Aorta (tissue), 5 donors: ENCODE measurements at regions not wholly inside any gene's neighbourhood (a gene's known extent, or its start where the extent isn't known, plus 50 kb on each side); places are given as distances from the start of the nearest gene placed in this dataset.
"Not testable (repeated sequence)": the region's sequence is repeated elsewhere in the genome, so short reads cannot be mapped to it uniquely, and the experiment has no call there.

Experiments
- ATAC-seq: fragments of 200-7000 bp; cut with Tn5 transposase; one replicate; pipeline ENCODE4 v1.9.1; 2022; ENCODE audit warnings: moderate library complexity; ENCODE audit not compliant: low FRiP score
- DNase-seq, 2 donors: peaks; one replicate each; pipeline ENCODE4 v3.0.0-alpha.2; 2020
- H3K27ac ChIP-seq, 2 donors: one replicate each; pipeline ENCODE4 v1.5.1; 2013; ENCODE audit warnings: low read length in 2 of 2, mild to moderate bottlenecking in 2 of 2, moderate library complexity in 2 of 2, control low read depth in 1 of 2, inconsistent platforms in 1 of 2, low read depth in 1 of 2
- H3K27me3 ChIP-seq, 2 donors: one replicate each; pipeline ENCODE4 v1.6.1; 2013; ENCODE audit warnings: control low read depth in 1 of 2, low read length in 1 of 2, mild to moderate bottlenecking in 1 of 2, moderate library complexity in 1 of 2; ENCODE audit not compliant: insufficient read depth in 2 of 2, control insufficient read depth in 1 of 2
- H3K36me3 ChIP-seq, 2 donors: one replicate each; pipeline ENCODE4 v1.6.1; 2013; ENCODE audit warnings: control low read depth in 1 of 2, low read length in 1 of 2, mild to moderate bottlenecking in 1 of 2; ENCODE audit not compliant: insufficient read depth in 2 of 2, control insufficient read depth in 1 of 2
- H3K4me1 ChIP-seq, 2 donors: one replicate each; pipeline ENCODE4 v1.6.1; 2013; ENCODE audit warnings: low read length in 2 of 2, control low read depth in 1 of 2, mild to moderate bottlenecking in 1 of 2, moderate library complexity in 1 of 2; ENCODE audit not compliant: insufficient read depth in 2 of 2, control insufficient read depth in 1 of 2
- H3K4me3 ChIP-seq, 2 donors: one replicate each; pipeline ENCODE4 v1.5.1; 2013; ENCODE audit warnings: low read length in 2 of 2, control low read depth in 1 of 2, mild to moderate bottlenecking in 1 of 2
- H3K9me3 ChIP-seq: one replicate; pipeline ENCODE4 v1.6.1; 2013; ENCODE audit warnings: mild to moderate bottlenecking, low read length; ENCODE audit not compliant: control insufficient read depth
- WGBS, 2 donors: extraction: QIAGEN DNeasy Blood & Tissue Kit; methylation state at CpG; one replicate each; pipeline ENCODE4 v1.1.7; 2013; 5-methylcytosine and 5-hydroxymethylcytosine counted together
- intact Hi-C, 2 donors: fragments of 100-400 bp; cut with DNase I; formaldehyde crosslinking; loops; one replicate each; pipeline versions ENCODE4 v1.14.2 to v1.15.0; 2022
- donor health status: healthy with polysubstance abuse.
- donor health status: Bipolar disorder and iron deficiency.
- donor health status: DM: no; HTN: no; CAD: no.
- donor health status: DM: no; HTN: no; CAD: no.
- donor health status: DM: yes; HTN: yes; CAD: no.

DNA sequence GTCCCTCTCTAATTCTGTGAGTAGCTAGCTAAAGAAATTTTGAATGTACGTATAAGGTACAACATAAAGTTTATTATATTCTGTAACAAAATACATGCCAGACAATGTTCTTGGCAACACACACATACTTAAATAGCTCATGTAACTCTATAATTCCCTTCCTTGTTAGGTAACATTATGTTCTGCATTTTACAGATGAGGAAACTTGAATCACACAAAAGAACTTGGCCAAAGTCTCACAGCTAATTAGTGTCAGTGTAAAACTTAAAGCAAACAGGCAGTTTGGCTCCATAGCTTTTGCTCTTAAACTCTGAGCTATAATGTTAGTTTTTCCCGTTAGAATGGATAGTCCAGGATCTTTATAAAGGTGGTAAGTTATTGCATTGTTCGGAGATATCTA lies 1091.8 kb upstream of the SLIT2 start:
- 79 to 80% methylated on average over 3 of the region's 3 CpGs for WGBS, 2 donors
- intact Hi-C loops, result no loop called here
- H3K4me1 ChIP-seq, result no peaks in the 10 kb centered on the region
- no peaks in the 10 kb centered on the region for H3K27me3 ChIP-seq
- H3K27ac ChIP-seq, result no peak overlapping the region
- H3K4me3 ChIP-seq, result no peak overlapping the region
- no peaks in the 10 kb centered on the region for H3K36me3 ChIP-seq
- peaks cover 2% of the 10 kb centered on the region for H3K9me3 ChIP-seq
- no peak for DNase-seq
- no peak for ATAC-seq

DNA sequence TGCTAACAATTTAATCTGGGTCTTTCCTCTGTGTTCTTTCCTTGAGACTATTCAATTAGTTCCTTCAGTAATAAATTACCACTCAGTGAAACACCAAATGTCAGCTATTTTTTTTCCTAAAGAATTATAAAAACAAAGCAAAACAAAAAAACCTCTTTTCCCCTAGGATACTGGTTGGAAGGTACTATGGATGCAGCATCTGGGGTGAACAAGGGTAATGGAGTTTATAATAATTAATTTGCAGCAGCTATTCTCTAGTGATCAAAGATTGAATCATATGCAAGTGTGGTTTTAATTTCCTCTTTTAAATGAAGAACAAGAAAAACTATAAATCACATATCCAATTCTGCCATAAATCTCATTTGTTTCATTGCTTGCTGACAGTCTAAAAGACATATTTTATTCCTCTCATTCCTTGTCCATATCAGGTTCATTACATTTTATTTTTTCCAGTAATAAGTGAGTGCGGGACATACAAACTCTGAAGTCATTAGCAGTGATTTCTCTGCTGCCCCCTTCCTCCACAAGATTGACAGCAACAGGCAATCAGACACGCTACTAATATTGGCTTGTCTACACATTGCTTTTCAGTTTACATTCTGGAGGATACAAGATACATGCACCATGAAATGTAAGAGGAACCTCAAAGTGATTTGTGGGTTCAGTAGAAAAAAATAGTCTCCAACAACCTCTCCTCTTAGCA lies 1093.4 kb upstream of the SLIT2 start:
- Histone ChIP-seq H3K36me3 (no peaks in the 10 kb centered on the region), H3K4me3 (no peak overlapping the region), H3K9me3 (peaks cover 2% of the 10 kb centered on the region), H3K27ac (no peak overlapping the region), H3K27me3 (no peaks in the 10 kb centered on the region), H3K4me1 (no peaks in the 10 kb centered on the region)
- intact Hi-C loops, result no loop called here
- whole genome bisulfite sequencing, 2 donors, result 68 to 70% methylated on average over 2 of the region's 2 CpGs
- ATAC-seq (no peak), DNase-seq (no peak)

DNA sequence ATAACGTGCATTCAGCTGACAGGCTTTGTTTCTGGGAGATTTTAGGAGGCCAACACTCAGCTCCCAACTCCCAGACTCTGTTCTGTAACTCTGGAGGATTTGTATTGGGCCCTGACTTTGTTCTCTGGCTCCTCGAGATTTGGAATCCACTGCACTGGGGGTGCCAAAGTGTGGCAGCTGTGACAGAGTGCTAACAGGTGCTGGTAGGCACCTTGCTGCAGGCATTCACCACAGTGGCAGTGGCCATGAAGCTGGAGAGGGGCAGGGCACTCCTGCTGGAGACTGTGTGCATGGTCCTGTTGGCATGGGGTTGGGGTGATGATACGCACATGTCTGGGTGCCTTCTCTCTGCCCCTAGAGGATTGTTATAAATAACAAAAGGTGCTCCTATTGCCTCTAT lies 1094.9 kb upstream of the SLIT2 start:
- DNase-seq (no peak), ATAC-seq (no peak)
- Histone ChIP-seq H3K4me3 (no peak overlapping the region), H3K36me3 (no peaks in the 10 kb centered on the region), H3K27ac (no peak overlapping the region), H3K9me3 (peaks cover 2% of the 10 kb centered on the region), H3K27me3 (no peaks in the 10 kb centered on the region), H3K4me1 (no peaks in the 10 kb centered on the region)
- intact Hi-C loops, result no loop called here
- 88 to 92% methylated on average over 3 of the region's 3 CpGs for WGBS, 2 donors

DNA sequence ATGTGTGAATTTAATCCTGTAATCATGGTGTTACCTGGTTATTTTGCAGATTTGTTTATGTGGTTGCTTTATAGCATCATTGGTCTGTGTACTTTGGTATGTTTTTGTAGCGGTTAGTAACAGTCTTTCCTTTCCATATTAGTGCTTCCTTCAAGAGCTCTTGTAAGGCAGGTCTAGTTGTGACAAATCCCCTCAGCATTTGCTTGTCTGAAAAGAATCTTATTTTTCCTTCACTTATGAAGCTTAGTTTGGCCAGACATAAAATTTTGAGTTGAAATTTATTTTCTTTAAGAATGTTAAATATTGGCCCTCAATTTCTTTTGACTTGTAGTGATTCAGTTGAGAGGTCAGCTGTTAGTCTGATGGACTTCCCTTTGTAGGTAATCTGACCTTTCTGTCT lies 1096.1 kb upstream of the SLIT2 start:
- Histone ChIP-seq H3K36me3 (no peaks in the 10 kb centered on the region), H3K9me3 (peaks cover 2% of the 10 kb centered on the region), H3K4me1 (no peaks in the 10 kb centered on the region), H3K27me3 (no peaks in the 10 kb centered on the region), H3K27ac (no peak overlapping the region), H3K4me3 (no peak overlapping the region)
- intact Hi-C loops, result no loop called here
- DNase-seq, result no peak
- no peak for ATAC-seq
- 95 to 100% methylated on average over 1 of the region's 1 CpG for WGBS, 2 donors

DNA sequence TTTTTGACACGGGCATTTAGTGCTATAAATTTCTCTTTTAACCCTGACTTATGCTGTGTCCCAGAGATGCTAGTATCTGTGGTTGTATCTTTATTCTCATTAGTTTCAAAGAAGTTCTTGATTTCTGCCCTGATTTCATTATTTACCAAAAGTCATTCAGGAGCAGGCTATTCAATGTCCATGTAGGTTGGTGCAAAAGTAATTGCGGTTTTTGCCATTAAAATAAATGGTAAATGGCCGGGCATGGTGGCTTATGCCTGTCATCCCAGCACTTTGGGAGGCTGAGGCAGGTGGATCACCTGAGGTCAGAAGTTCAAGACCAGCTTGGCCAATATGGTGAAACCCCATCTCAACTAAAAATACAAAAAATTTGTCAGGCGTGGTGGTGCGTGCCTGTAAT lies 1097.4 kb upstream of the SLIT2 start:
- ATAC-seq, intact Hi-C loops: not testable (repeated sequence)
- 97% methylated on average over 5 of the region's 5 CpGs for WGBS, 2 donors

DNA sequence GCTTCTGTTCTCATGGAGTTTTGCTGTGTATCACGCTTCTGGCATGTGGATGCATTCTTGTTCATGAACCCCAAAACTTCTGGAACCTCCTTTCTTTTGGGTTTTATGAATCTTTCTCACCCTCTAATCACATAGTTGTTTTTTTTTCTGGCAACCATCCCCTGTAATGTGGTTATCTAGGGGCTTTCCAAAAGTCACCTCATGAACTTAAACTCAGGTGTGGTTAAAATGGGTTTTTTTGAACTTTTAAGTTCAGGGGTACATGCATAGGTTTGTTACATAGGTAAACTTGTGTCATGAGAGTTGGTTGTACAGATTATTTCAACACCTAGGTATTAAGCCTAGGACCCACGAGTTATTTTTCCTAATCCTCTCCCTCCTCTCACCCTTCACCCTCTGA lies 1099.4 kb upstream of the SLIT2 start:
- Histone ChIP-seq H3K36me3 (no peaks in the 10 kb centered on the region), H3K4me1 (no peaks in the 10 kb centered on the region), H3K27ac (no peak overlapping the region), H3K4me3 (no peak overlapping the region), H3K9me3 (peaks cover 2% of the 10 kb centered on the region), H3K27me3 (no peaks in the 10 kb centered on the region)
- DNase-seq, result no peak
- WGBS, 2 donors, result 85 to 87% methylated on average over 2 of the region's 2 CpGs
- intact Hi-C loops, result no loop called here
- ATAC-seq, result no peak

More for the DNA sequence above, 1097.4 kb upstream of the SLIT2 start:
- H3K27me3 ChIP-seq, H3K27ac ChIP-seq, H3K9me3 ChIP-seq, DNase-seq, H3K36me3 ChIP-seq, H3K4me3 ChIP-seq, H3K4me1 ChIP-seq: not testable (repeated sequence)

DNA sequence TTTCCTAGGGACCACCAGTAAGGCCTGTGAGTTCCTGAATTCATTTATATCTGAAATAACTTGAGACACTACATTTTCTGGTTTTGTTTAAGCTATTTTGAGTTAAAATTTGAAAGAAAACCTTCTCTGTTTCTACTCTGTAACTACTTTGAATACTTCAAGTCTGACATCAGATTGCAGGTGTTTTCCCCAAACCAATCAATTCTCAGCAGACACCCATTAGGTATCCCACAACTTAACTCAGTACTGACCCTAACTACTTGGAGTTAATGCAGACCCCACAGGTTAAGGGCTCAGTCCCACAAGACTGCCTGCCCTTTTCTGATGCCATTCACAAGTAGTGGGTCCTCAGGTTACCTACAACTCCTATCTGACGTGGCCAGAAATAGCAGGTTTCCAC lies 1100.0 kb upstream of the SLIT2 start:
- no peaks in the 10 kb centered on the region for H3K4me1 ChIP-seq
- H3K4me3 ChIP-seq, result no peak overlapping the region
- DNase-seq (no peak), ATAC-seq (no peak)
- intact Hi-C loops, result no loop called here
- no peaks in the 10 kb centered on the region for H3K27me3 ChIP-seq
- H3K9me3 ChIP-seq, result peaks cover under 1% of the 10 kb centered on the region
- no peaks in the 10 kb centered on the region for H3K36me3 ChIP-seq
- 71 to 84% methylated on average over 1 of the region's 1 CpG for WGBS, 2 donors
- no peak overlapping the region for H3K27ac ChIP-seq

DNA sequence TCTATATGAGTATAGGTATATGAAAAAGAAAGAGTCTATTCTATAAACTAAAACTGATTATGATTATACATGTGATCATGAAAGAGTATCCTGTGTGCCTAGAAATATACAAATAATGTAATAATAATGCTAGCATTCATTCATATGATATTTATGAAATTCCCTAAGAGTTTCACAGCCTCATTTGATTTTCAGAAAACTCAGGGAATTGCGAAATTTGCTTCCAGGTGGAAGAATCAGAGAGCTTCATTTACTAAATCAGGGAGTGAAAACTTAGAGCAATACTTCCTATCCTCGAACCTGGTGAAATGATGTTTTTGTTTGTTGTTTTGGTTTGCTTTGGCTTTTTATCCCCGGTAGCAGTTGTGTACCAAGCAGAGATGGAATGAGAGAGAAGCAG lies 1105.7 kb upstream of the SLIT2 start:
- Histone ChIP-seq H3K4me1 (no peaks in the 10 kb centered on the region), H3K27ac (no peak overlapping the region), H3K4me3 (no peak overlapping the region), H3K36me3 (no peaks in the 10 kb centered on the region), H3K27me3 (no peaks in the 10 kb centered on the region), H3K9me3 (no peaks in the 10 kb centered on the region)
- no peak for DNase-seq
- intact Hi-C loops, result no loop called here
- no peak for ATAC-seq
- WGBS, 2 donors, result 92 to 97% methylated on average over 3 of the region's 3 CpGs

DNA sequence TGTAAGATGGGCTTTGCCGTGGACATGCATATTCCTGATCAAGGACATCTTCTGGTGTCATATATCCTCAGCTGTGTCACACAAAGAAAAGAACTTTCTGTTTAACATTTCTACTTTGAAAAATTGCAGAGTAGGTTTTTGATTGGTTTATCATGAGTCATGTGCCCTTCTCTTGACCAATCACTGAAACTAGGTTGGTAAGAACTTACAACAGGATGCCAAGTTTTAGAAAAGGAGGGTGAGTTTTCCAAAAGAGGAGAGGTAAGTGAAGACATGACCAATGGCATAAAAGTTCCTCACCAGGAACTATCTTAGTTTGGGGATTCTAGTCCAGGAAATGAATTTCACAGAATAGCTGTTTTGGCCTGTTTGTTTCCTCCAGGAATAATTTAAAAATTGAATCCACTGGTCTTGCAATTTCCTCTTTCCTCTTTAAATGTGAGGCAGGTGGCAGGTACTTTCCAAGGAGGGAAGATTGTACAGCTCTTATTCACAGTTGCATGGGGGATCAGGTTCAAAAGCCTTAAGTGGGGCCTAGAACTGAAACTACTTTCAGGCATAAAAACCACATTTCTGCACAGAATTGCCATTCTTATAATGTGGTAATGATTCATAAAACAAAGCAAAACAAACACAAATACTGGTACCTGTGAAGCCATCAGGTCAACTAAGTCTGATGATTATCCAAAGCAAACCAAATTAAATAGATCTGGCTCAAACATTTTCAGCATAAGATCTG lies 1114.5 kb upstream of the LCORL start:
- Histone ChIP-seq H3K36me3 (no peaks in the 10 kb centered on the region), H3K9me3 (no peaks in the 10 kb centered on the region), H3K4me3 (no peak overlapping the region), H3K4me1 (no peaks in the 10 kb centered on the region), H3K27me3 (no peaks in the 10 kb centered on the region), H3K27ac (no peak overlapping the region)
- intact Hi-C loops, result no loop called here
- WGBS, 2 donors, result 96 to 98% methylated on average over 1 of the region's 1 CpG
- no peak for DNase-seq
- ATAC-seq, result no peak
